ENCODE measurements at regions not wholly inside any gene's neighbourhood (a gene's known extent, or its start where the extent isn't known, plus 50 kb on each side); places are given as distances from the start of the nearest gene placed in this dataset.

- no peak for DNase-seq (ENCODE audit: low read depth)
- no peak overlapping the region for H3K4me3 ChIP-seq (ENCODE audit: control insufficient read depth, low read depth, low read length)
- TF ChIP-seq, protein P1, sequence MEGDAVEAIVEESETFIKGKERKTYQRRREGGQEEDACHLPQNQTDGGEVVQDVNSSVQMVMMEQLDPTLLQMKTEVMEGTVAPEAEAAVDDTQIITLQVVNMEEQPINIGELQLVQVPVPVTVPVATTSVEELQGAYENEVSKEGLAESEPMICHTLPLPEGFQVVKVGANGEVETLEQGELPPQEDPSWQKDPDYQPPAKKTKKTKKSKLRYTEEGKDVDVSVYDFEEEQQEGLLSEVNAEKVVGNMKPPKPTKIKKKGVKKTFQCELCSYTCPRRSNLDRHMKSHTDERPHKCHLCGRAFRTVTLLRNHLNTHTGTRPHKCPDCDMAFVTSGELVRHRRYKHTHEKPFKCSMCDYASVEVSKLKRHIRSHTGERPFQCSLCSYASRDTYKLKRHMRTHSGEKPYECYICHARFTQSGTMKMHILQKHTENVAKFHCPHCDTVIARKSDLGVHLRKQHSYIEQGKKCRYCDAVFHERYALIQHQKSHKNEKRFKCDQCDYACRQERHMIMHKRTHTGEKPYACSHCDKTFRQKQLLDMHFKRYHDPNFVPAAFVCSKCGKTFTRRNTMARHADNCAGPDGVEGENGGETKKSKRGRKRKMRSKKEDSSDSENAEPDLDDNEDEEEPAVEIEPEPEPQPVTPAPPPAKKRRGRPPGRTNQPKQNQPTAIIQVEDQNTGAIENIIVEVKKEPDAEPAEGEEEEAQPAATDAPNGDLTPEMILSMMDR (IDR thresholded peaks at IDR 0.05; ENCODE audit: control insufficient read depth, insufficient read depth, low read depth, low read length, missing control alignments) = no peak
These were observed 193.2 kb upstream of the UBL3 start for GRCh38 chr13:30043631-30043925.

DNA sequence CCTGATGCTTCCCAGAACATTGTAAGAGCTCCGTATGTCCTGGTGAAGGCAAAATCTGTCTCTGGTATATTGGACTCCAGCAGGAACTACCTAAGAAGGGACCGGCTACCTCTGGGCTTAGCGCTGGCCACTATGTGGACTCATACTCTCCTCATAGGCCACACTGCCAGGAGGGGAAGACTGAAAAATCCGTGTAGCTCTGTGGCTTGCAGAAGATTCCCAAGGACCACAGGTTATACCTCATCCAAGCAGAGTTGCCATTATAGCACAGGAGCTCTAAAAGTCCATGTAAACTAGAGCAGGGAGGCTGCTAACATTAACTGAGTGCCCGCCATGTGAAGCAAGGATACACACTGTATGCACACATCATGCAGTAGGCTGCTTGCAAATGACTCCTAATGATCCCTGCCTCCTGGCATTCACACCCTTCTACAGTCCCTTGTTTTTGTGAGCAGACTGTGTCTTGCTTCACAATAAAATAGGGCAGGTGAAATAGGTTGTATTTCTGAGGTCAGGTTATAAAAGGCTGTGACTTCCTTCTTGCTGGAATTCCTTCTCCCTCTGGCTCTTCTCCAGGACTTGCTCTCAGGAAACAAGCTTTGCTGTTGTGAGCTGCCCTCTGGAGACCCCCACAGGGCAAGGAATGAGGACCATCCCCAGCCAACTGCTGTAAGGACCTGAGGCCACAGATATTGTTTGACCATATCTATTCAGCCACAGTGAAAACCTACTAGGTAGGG, 192.6 kb upstream of the UBL3 start:
- H3K4me3 ChIP-seq (ENCODE audit: control insufficient read depth, low read depth, low read length) = no peak overlapping the region
- no peak for DNase-seq (ENCODE audit: low read depth)
- TF ChIP-seq, protein P1 (IDR thresholded peaks at IDR 0.05; ENCODE audit: control insufficient read depth, insufficient read depth, low read depth, low read length, missing control alignments) = no peak

- DNase-seq (ENCODE audit: low read depth) = no peak
- no peak overlapping the region for H3K4me3 ChIP-seq (ENCODE audit: control insufficient read depth, low read depth, low read length)
- TF ChIP-seq, protein P1 (IDR thresholded peaks at IDR 0.05; ENCODE audit: control insufficient read depth, insufficient read depth, low read depth, low read length, missing control alignments) = no peak
These were observed 191.9 kb upstream of the UBL3 start for GRCh38 chr13:30042272-30042671.

GRCh38 chr13:30039511-30039911, 189.1 kb upstream of the UBL3 start:
- no peak overlapping the region for H3K4me3 ChIP-seq (ENCODE audit: control insufficient read depth, low read depth, low read length)
- DNase-seq (ENCODE audit: low read depth) = no peak
- TF ChIP-seq, protein P1 (IDR thresholded peaks at IDR 0.05; ENCODE audit: control insufficient read depth, insufficient read depth, low read depth, low read length, missing control alignments) = no peak

DNA sequence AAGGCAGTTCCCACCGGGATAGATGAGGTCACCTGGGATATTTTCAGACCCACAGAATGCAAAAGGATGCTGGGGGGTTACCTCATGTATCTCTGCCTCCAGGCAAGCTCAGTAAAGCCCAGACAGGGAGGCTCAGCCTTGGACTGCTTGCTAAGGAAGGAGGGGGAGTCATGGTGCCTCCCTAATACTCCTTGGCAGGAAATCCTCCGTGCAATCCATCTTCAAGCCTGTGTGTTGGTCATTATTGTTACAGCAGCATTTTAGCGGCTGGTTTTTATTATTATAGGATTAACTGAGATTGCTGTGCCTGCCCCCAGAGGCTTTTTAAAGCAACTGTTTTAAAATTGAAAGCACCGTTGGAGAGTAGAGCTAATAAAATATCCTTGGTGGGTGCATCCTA, 188.5 kb upstream of the UBL3 start:
- peak; percentile 87 for DNase-seq (ENCODE audit: low read depth)
- TF ChIP-seq, protein P1 (IDR thresholded peaks at IDR 0.05; ENCODE audit: control insufficient read depth, insufficient read depth, low read depth, low read length, missing control alignments) = peak; percentile 32
- no peak overlapping the region for H3K4me3 ChIP-seq (ENCODE audit: control insufficient read depth, low read depth, low read length)

DNA sequence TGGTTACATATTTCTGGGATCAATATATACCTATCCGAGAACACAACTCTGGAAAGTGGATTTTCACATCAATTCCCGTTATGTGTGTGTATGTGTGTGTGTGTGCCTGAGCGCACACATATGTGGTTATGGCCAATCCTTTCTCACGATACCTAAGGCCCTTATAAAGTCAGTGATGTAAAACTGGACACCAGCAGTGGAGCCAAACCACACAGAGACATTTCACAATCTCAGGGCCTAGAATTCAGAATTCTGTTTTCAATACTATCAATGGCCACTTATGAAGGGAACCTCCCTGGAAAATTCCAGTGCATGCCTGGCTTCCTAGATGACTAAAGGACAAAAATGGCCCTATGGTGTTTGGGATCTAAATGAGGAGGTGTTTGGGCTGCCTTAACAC, 187.3 kb upstream of the UBL3 start:
- DNase-seq (ENCODE audit: low read depth) = peak; percentile 97

More for the DNA sequence above, 187.3 kb upstream of the UBL3 start:
- no peak overlapping the region for H3K4me3 ChIP-seq (ENCODE audit: control insufficient read depth, low read depth, low read length)
- TF ChIP-seq, protein P1 (IDR thresholded peaks at IDR 0.05; ENCODE audit: control insufficient read depth, insufficient read depth, low read depth, low read length, missing control alignments) = no peak
